ENCODE measurements at regions not wholly inside any gene's neighbourhood (a gene's known extent, or its start where the extent isn't known, plus 50 kb on each side); places are given as distances from the start of the nearest gene placed in this dataset.

GRCh38 chr9:100720922-100721321 is 143.0 kb downstream of the CAVIN4 start:
- TF ChIP-seq CTCF (conservative IDR thresholded peaks at IDR 0.05; ENCODE audit: control insufficient read depth, insufficient read depth, low read depth, low read length): no peak
- H3K4me3 ChIP-seq (ENCODE audit: control insufficient read depth, low read depth, low read length): no peak overlapping the region
- DNase-seq (ENCODE audit: low read depth): no peak

- no peak for DNase-seq (ENCODE audit: low read depth)
- H3K4me3 ChIP-seq (ENCODE audit: control insufficient read depth, low read depth, low read length): no peak overlapping the region
- TF ChIP-seq CTCF (conservative IDR thresholded peaks at IDR 0.05; ENCODE audit: control insufficient read depth, insufficient read depth, low read depth, low read length): no peak
These were observed 147.0 kb downstream of the CAVIN4 start for GRCh38 chr9:100724886-100725285.

- TF ChIP-seq CTCF (conservative IDR thresholded peaks at IDR 0.05; ENCODE audit: control insufficient read depth, insufficient read depth, low read depth, low read length): no peak
- no peak overlapping the region for H3K4me3 ChIP-seq (ENCODE audit: control insufficient read depth, low read depth, low read length)
- DNase-seq (ENCODE audit: low read depth): no peak
These were observed 147.5 kb downstream of the CAVIN4 start for GRCh38 chr9:100725371-100725770.

GRCh38 chr9:100729336-100729895 is 151.5 kb downstream of the CAVIN4 start:
- DNase-seq (ENCODE audit: low read depth): no peak
- H3K4me3 ChIP-seq (ENCODE audit: control insufficient read depth, low read depth, low read length): no peak overlapping the region
- TF ChIP-seq CTCF (conservative IDR thresholded peaks at IDR 0.05; ENCODE audit: control insufficient read depth, insufficient read depth, low read depth, low read length): no peak

- H3K4me3 ChIP-seq (ENCODE audit: control insufficient read depth, low read depth, low read length): no peak overlapping the region
- no peak for TF ChIP-seq CTCF (conservative IDR thresholded peaks at IDR 0.05; ENCODE audit: control insufficient read depth, insufficient read depth, low read depth, low read length)
- DNase-seq (ENCODE audit: low read depth): no peak
These were observed 152.2 kb downstream of the CAVIN4 start for GRCh38 chr9:100730086-100730485.

GRCh38 chr9:100731038-100731556 is 153.2 kb downstream of the CAVIN4 start:
- no peak for DNase-seq (ENCODE audit: low read depth)
- no peak for TF ChIP-seq CTCF (conservative IDR thresholded peaks at IDR 0.05; ENCODE audit: control insufficient read depth, insufficient read depth, low read depth, low read length)

GRCh38 chr9:100731557-100731956 is 153.7 kb downstream of the CAVIN4 start:
- TF ChIP-seq CTCF (conservative IDR thresholded peaks at IDR 0.05; ENCODE audit: control insufficient read depth, insufficient read depth, low read depth, low read length): no peak
- H3K4me3 ChIP-seq (ENCODE audit: control insufficient read depth, low read depth, low read length): no peak overlapping the region
- no peak for DNase-seq (ENCODE audit: low read depth)

More at GRCh38 chr9:100731038-100731556, 153.2 kb downstream of the CAVIN4 start:
- H3K4me3 ChIP-seq (ENCODE audit: control insufficient read depth, low read depth, low read length): no peak overlapping the region
